Liver (tissue), 6 donors: ENCODE measurements at regions not wholly inside any gene's neighbourhood (a gene's known extent, or its start where the extent isn't known, plus 50 kb on each side); places are given as distances from the start of the nearest gene placed in this dataset.

Experiments
- DNase-seq: peaks from one replicate; pipeline ENCODE4 v3.0.0-alpha.2; 2017; ENCODE audit warnings: low spot score
- H3K27ac ChIP-seq, 2 donors: one replicate each; pipeline ENCODE4 v1.7.0; 2013; ENCODE audit warnings: inconsistent platforms in 2 of 2, low read length in 2 of 2, control low read depth in 1 of 2, low read depth in 1 of 2, mild to moderate bottlenecking in 1 of 2
- H3K27me3 ChIP-seq, 4 donors: one replicate each; pipeline versions ENCODE4 v1.6.1 to v1.7.0; 2013; ENCODE audit warnings: low read length in 3 of 4, inconsistent platforms in 1 of 4, mild to moderate bottlenecking in 1 of 4, moderate library complexity in 1 of 4; ENCODE audit not compliant: control insufficient read depth in 4 of 4, insufficient read depth in 4 of 4
- H3K36me3 ChIP-seq, 4 donors: one replicate each; pipeline versions ENCODE4 v1.6.1 to v1.7.0; 2013; ENCODE audit warnings: low read length in 3 of 4, mild to moderate bottlenecking in 3 of 4, low read depth in 1 of 4, moderate library complexity in 1 of 4; ENCODE audit not compliant: control insufficient read depth in 4 of 4, insufficient read depth in 3 of 4
- H3K4me1 ChIP-seq, 4 donors: one replicate each; pipeline versions ENCODE4 v1.6.1 to v1.7.0; 2013; ENCODE audit warnings: low read length in 3 of 4, mild to moderate bottlenecking in 3 of 4, moderate library complexity in 1 of 4; ENCODE audit not compliant: control insufficient read depth in 4 of 4, insufficient read depth in 4 of 4
- H3K4me3 ChIP-seq, 3 donors: one replicate each; pipeline versions ENCODE4 v1.6.1 to v1.7.0; 2013; ENCODE audit warnings: low read length in 3 of 3, control low read depth in 1 of 3, low read depth in 1 of 3, mild to moderate bottlenecking in 1 of 3
- H3K9ac ChIP-seq, 2 donors: one replicate each; pipeline ENCODE4 v1.7.0; 2013; ENCODE audit warnings: low read length in 2 of 2, mild to moderate bottlenecking in 2 of 2, moderate library complexity in 2 of 2, control low read depth in 1 of 2, low read depth in 1 of 2
- H3K9me3 ChIP-seq, 4 donors: one replicate each; pipeline versions ENCODE4 v1.6.1 to v1.7.0; 2013; ENCODE audit warnings: low read length in 3 of 4; ENCODE audit not compliant: control insufficient read depth in 4 of 4
- ATF3 ChIP-seq: IDR thresholded peaks from 2 replicates; pipeline ENCODE4 v1.6.1; 2016; ENCODE audit warnings: antibody characterized with exemption
- FOXA1 ChIP-seq: IDR thresholded peaks from 2 replicates; pipeline ENCODE4 v1.6.1; 2016; ENCODE audit warnings: antibody characterized with exemption
- FOXA2 ChIP-seq: IDR thresholded peaks from 2 replicates; pipeline ENCODE4 v1.6.1; 2016; ENCODE audit warnings: antibody characterized with exemption
- HNF4G ChIP-seq: IDR thresholded peaks from 2 replicates; pipeline ENCODE4 v1.6.1; 2016; ENCODE audit warnings: antibody characterized with exemption
- JUND ChIP-seq, 2 donors: IDR thresholded peaks; 2 replicates each; pipeline ENCODE4 v1.6.1; 2016; ENCODE audit warnings: antibody characterized with exemption in 2 of 2
- MAX ChIP-seq: IDR thresholded peaks from 2 replicates; pipeline ENCODE4 v1.6.1; 2016; ENCODE audit warnings: antibody characterized with exemption
- NR2F2 ChIP-seq: IDR thresholded peaks from 2 replicates; pipeline ENCODE4 v1.6.1; 2016; ENCODE audit warnings: antibody characterized with exemption
- RAD21 ChIP-seq, 2 donors: IDR thresholded peaks; 2 replicates each; pipeline ENCODE4 v1.6.1; 2016; ENCODE audit warnings: antibody characterized with exemption in 2 of 2, mild to moderate bottlenecking in 2 of 2
- REST ChIP-seq: IDR thresholded peaks from 2 replicates; pipeline ENCODE4 v1.6.1; 2016; ENCODE audit warnings: antibody characterized with exemption, mild to moderate bottlenecking
- SP1 ChIP-seq: IDR thresholded peaks from 2 replicates; pipeline ENCODE4 v1.6.1; 2018; ENCODE audit warnings: antibody characterized with exemption, mild to moderate bottlenecking
- TAF1 ChIP-seq: conservative IDR thresholded peaks from 2 replicates; pipeline ENCODE4 v1.6.1; 2016; ENCODE audit warnings: antibody characterized with exemption, mild to moderate bottlenecking
- TF ChIP-seq, protein P1 (sequence below): IDR thresholded peaks from 2 replicates; pipeline ENCODE4 v1.6.1; 2016; ENCODE audit warnings: antibody characterized with exemption
- donor health status: healthy.
- donor health status: healthy.
- donor health status: healthy.

DNA sequence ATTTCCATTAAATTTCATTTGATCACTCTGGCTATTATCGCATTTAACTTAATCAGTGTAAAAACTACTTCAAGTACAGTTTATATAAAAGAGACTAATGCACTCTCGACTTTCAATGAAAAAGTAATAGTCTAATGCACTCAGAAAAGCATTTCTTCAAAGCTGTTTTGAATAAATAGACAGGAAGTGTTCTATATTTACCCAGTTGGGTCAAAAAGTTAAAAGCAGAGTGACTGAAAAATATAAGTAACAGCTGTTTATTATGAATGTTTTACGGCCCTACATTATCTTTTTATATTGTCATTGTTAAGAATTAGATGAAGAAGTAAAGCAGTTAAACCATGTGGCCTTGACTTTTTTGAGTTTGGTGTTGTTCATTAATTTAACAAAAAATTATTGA, 391.8 kb downstream of the ZPLD1 start (continued):
- TF ChIP-seq REST (no peak), TAF1 (no peak), SP1 (no peak), MAX (no peak), FOXA1 (no peak), JUND (IDR thresholded peaks at IDR 0.05) (no peak)

DNA sequence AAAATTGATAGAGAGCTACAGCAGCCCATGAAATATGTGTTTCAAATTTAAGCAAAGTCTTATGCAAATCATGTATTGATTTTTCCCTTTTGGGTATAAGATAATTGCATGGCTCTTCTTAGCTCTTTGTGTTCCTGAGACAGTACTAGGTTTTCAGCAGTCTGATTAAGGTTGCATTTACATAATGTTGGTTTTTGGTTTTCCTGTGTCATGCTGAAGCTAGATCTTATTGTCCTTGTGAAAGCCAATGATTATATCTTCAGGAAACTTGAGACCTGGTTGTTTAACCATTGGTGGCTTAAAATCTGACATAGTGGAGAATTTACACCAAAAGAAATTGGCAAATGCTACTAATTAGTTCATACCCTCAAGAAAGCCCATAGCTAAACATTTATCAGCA, 392.6 kb downstream of the ZPLD1 start:
- no peaks in the 10 kb centered on the region for H3K9me3 ChIP-seq
- H3K4me1 ChIP-seq = no peaks in the 10 kb centered on the region
- DNase-seq = no peak
- no peak overlapping the region for H3K4me3 ChIP-seq
- TF ChIP-seq TAF1 (no peak), REST (no peak), SP1 (no peak), HNF4G (no peak), FOXA2 (no peak), RAD21 (IDR thresholded peaks at IDR 0.05) (no peak), ATF3 (no peak), NR2F2 (no peak), JUND (IDR thresholded peaks at IDR 0.05) (no peak)
- TF ChIP-seq, protein P1, sequence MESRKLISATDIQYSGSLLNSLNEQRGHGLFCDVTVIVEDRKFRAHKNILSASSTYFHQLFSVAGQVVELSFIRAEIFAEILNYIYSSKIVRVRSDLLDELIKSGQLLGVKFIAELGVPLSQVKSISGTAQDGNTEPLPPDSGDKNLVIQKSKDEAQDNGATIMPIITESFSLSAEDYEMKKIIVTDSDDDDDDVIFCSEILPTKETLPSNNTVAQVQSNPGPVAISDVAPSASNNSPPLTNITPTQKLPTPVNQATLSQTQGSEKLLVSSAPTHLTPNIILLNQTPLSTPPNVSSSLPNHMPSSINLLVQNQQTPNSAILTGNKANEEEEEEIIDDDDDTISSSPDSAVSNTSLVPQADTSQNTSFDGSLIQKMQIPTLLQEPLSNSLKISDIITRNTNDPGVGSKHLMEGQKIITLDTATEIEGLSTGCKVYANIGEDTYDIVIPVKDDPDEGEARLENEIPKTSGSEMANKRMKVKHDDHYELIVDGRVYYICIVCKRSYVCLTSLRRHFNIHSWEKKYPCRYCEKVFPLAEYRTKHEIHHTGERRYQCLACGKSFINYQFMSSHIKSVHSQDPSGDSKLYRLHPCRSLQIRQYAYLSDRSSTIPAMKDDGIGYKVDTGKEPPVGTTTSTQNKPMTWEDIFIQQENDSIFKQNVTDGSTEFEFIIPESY = no peak
- no peaks in the 10 kb centered on the region for H3K36me3 ChIP-seq
- H3K27me3 ChIP-seq = no peaks in the 10 kb centered on the region
- no peak overlapping the region for H3K9ac ChIP-seq
- no peak overlapping the region for H3K27ac ChIP-seq
